Gastroesophageal sphincter (tissue), 3 donors: ENCODE measurements at regions not wholly inside any gene's neighbourhood (a gene's known extent, or its start where the extent isn't known, plus 50 kb on each side); places are given as distances from the start of the nearest gene placed in this dataset.

Source experiments
- EP300 ChIP-seq: sonication (generic); formaldehyde crosslinking; IDR thresholded peaks from one replicate; pipeline ENCODE4 v1.6.1; 2017; ENCODE audit warnings: antibody characterized with exemption, mild to moderate bottlenecking
- POLR2A ChIP-seq, 2 donors: fragments of 450-650 bp; IDR thresholded peaks; one replicate each; pipeline ENCODE4 v1.6.1; 2017; ENCODE audit warnings: antibody characterized with exemption in 2 of 2, mild to moderate bottlenecking in 2 of 2, moderate library complexity in 1 of 2
- POLR2AphosphoS5 ChIP-seq: sonication (generic); formaldehyde crosslinking; IDR thresholded peaks from one replicate; pipeline ENCODE4 v1.6.1; 2017; ENCODE audit warnings: antibody characterized with exemption
- TF ChIP-seq, protein P1 (sequence below), 4 experiments: fragments of 200-600 bp in 2 of 4; fragments of 450-650 bp in 2 of 4; sonication (generic) in 1 of 4; IDR thresholded peaks; one replicate each; pipeline ENCODE4 v1.5.1; 2017 to 2019; ENCODE audit warnings: antibody characterized with exemption in 4 of 4, mild to moderate bottlenecking in 2 of 4, moderate library complexity in 2 of 4

DNA sequence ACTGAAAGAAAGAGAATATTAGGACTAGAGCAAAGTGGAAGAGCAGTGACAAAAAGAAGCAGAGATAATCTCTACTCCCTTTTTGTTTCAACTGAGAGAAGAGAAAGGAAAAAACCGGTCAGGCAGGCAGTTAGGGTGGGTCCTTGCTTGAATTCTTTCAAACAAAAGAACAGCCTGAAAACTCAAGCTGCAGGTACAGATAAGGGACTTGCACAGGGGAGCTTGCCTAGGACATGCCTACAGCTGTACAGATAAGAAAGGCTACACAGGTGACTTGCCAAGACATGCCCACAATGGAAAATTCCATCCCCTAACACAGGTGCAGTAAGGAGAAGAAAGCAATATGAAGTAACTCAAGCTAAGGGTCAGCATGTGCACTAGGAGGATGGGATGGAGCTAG is 532.2 kb upstream of the MIS18BP1 start:
- TF ChIP-seq, protein P1, sequence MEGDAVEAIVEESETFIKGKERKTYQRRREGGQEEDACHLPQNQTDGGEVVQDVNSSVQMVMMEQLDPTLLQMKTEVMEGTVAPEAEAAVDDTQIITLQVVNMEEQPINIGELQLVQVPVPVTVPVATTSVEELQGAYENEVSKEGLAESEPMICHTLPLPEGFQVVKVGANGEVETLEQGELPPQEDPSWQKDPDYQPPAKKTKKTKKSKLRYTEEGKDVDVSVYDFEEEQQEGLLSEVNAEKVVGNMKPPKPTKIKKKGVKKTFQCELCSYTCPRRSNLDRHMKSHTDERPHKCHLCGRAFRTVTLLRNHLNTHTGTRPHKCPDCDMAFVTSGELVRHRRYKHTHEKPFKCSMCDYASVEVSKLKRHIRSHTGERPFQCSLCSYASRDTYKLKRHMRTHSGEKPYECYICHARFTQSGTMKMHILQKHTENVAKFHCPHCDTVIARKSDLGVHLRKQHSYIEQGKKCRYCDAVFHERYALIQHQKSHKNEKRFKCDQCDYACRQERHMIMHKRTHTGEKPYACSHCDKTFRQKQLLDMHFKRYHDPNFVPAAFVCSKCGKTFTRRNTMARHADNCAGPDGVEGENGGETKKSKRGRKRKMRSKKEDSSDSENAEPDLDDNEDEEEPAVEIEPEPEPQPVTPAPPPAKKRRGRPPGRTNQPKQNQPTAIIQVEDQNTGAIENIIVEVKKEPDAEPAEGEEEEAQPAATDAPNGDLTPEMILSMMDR (IDR thresholded peaks at IDR 0.05), result no peak
- no peak for TF ChIP-seq POLR2AphosphoS5
- no peak for TF ChIP-seq POLR2A (IDR thresholded peaks at IDR 0.05)
- TF ChIP-seq EP300, result no peak
